MV-4-11 (cell line): ENCODE measurements at regions not wholly inside any gene's neighbourhood (a gene's known extent, or its start where the extent isn't known, plus 50 kb on each side); places are given as distances from the start of the nearest gene placed in this dataset.

Experiments used
- DNase-seq: peaks from one replicate; lab custom pipeline; 2025; lab: John Stamatoyannopoulos, UW

GRCh38 chr7:148514236-148514635 lies 76.3 kb upstream of the C7orf33 start:
- DNase-seq = no peak

- DNase-seq = no peak
These were observed 75.3 kb upstream of the C7orf33 start for GRCh38 chr7:148515237-148515636.

- no peak for DNase-seq
These were observed 74.6 kb upstream of the C7orf33 start for GRCh38 chr7:148515728-148516695.

- peak; percentile 68 for DNase-seq
These were observed 71.2 kb upstream of the C7orf33 start for GRCh38 chr7:148519386-148519785.

- no peak for DNase-seq
These were observed 69.3 kb upstream of the C7orf33 start for GRCh38 chr7:148521271-148521670.

- no peak for DNase-seq
These were observed 67.0 kb upstream of the C7orf33 start for GRCh38 chr7:148523550-148523949.

- DNase-seq = no peak
These were observed 65.9 kb upstream of the C7orf33 start for GRCh38 chr7:148524479-148525224.

- peak; percentile 91 for DNase-seq
These were observed 62.8 kb upstream of the C7orf33 start for GRCh38 chr7:148527717-148528168.

GRCh38 chr7:148535217-148535616 lies 55.3 kb upstream of the C7orf33 start:
- DNase-seq = peak; percentile 80

- DNase-seq = no peak
These were observed 53.1 kb upstream of the C7orf33 start for GRCh38 chr7:148537435-148537834.

GRCh38 chr7:148540041-148540738 lies 50.4 kb upstream of the C7orf33 start:
- no peak for DNase-seq
